HCT116 (cell line): ENCODE measurements at regions not wholly inside any gene's neighbourhood (a gene's known extent, or its start where the extent isn't known, plus 50 kb on each side); places are given as distances from the start of the nearest gene placed in this dataset.

Experiments
- ATAC-seq: fragments of 200-7000 bp; cut with Tn5 transposase; 2 replicates; pipeline ENCODE4 v1.9.1; 2020; ENCODE audit warnings: mild to moderate bottlenecking, moderate library complexity
- BruUV-seq: library from RNA; stranded (reverse); fragments of 400-500 nt; replicated peaks from 2 replicates; lab custom pipeline; 2021; lab: Mats Ljungman, UMichigan
- CTCF ChIA-PET: fragments of 300-600 bp; sonication (Branson Sonifier 250); formaldehyde crosslinking; loops from one replicate; lab custom pipeline; 2021; ENCODE audit warnings: antibody characterized with exemption; lab: Charles Lee
- POLR2A ChIA-PET: fragments of 300-600, 350-600 bp; sonication (Branson Sonifier 250); formaldehyde crosslinking; loops from one replicate; lab custom pipeline; 2021; ENCODE audit warnings: antibody characterized with exemption; lab: Charles Lee
- RAD21 ChIA-PET, 2 experiments: fragments of 300-600 bp; sonication (Branson Sonifier 250); formaldehyde crosslinking; loops; one replicate each; lab custom pipeline; 2023; ENCODE audit warnings: low total read pairs in 2 of 2; ENCODE audit not compliant: uncharacterized antibody in 2 of 2, unreplicated experiment in 2 of 2, low non-redundant PET in 1 of 2; lab: Charles Lee
- DNase-seq: peaks from one replicate; pipeline ENCODE4 v3.0.0-alpha.2; 2010; ENCODE audit warnings: low read depth, low spot score
- H2AFZ ChIP-seq: fragments of 200-600 bp; shearing (Covaris generic), sonication (generic); 2 replicates; pipeline ENCODE4 v1.6.1; 2017; ENCODE audit warnings: low read depth, mixed run types, mixed read lengths, antibody characterized with exemption, low read length; ENCODE audit not compliant: poor library complexity, severe bottlenecking
- H3K27ac ChIP-seq: 2 replicates; pipeline ENCODE4 v1.5.1; 2012; ENCODE audit warnings: low read depth, low read length
- H3K27me3 ChIP-seq: fragments of 200-600 bp; sonication (generic); 2 replicates; pipeline ENCODE4 v1.6.1; 2016; ENCODE audit warnings: mixed run types, low read length, mixed read lengths; ENCODE audit not compliant: insufficient read depth
- H3K36me3 ChIP-seq, 2 experiments: fragments of 200-500 bp in 1 of 2; fragments of 200-600 bp in 1 of 2; sonication (Bioruptor generic) in 1 of 2; sonication (generic) in 1 of 2; 2 replicates each; pipeline versions ENCODE4 v1.5.1 to v1.6.1; 2014 to 2016; ENCODE audit warnings: low read length in 2 of 2, inconsistent platforms in 1 of 2, mixed read lengths in 1 of 2, mixed run types in 1 of 2; ENCODE audit not compliant: insufficient read depth in 2 of 2, control insufficient read depth in 1 of 2
- H3K4me1 ChIP-seq, 2 experiments: fragments of 200-600 bp in 1 of 2; sonication (generic) in 1 of 2; 2 replicates each; pipeline versions ENCODE4 v1.5.1 to v1.6.1; 2012 to 2017; ENCODE audit warnings: low read length in 2 of 2, inconsistent platforms in 1 of 2, mild to moderate bottlenecking in 1 of 2, mixed read lengths in 1 of 2, mixed run types in 1 of 2, moderate library complexity in 1 of 2; ENCODE audit not compliant: insufficient read depth in 2 of 2, control insufficient read depth in 1 of 2
- H3K4me2 ChIP-seq: fragments of 200-600 bp; sonication (generic); 2 replicates; pipeline ENCODE4 v1.6.1; 2017; ENCODE audit warnings: mixed run types, low read length, mixed read lengths
- H3K4me3 ChIP-seq, 2 experiments: fragments of 200-600 bp in 1 of 2; sonication (generic) in 1 of 2; replicated peaks in 1 of 2; 2 replicates each; pipeline ENCODE4 v1.5.1; 2011 to 2016; ENCODE audit warnings: low read length in 2 of 2, control low read depth in 1 of 2, low read depth in 1 of 2, mild to moderate bottlenecking in 1 of 2, mixed read lengths in 1 of 2, mixed run types in 1 of 2
- H3K79me2 ChIP-seq: fragments of 200-600 bp; sonication (generic); 2 replicates; pipeline ENCODE4 v1.6.1; 2017; ENCODE audit warnings: mild to moderate bottlenecking, mixed run types, low read length, moderate library complexity, mixed read lengths; ENCODE audit not compliant: insufficient read depth
- H3K9ac ChIP-seq: fragments of 200-600 bp; sonication (generic); 2 replicates; pipeline ENCODE4 v1.6.1; 2016; ENCODE audit warnings: low read length, mixed read lengths
- H3K9me2 ChIP-seq: fragments of 200-600 bp; sonication (generic), shearing (Covaris generic); 2 replicates; pipeline ENCODE4 v1.6.1; 2017; ENCODE audit warnings: mixed run types, mild to moderate bottlenecking, moderate library complexity; ENCODE audit not compliant: insufficient read depth
- H3K9me3 ChIP-seq, 2 experiments: fragments of 200-500 bp in 1 of 2; fragments of 200-600 bp in 1 of 2; sonication (Bioruptor generic) in 1 of 2; sonication (generic) in 1 of 2; 2 replicates each; pipeline ENCODE4 v1.6.1; 2014 to 2017; ENCODE audit warnings: low read length in 2 of 2, mixed read lengths in 2 of 2, inconsistent platforms in 1 of 2, low read depth in 1 of 2, mild to moderate bottlenecking in 1 of 2, mixed run types in 1 of 2, moderate library complexity in 1 of 2; ENCODE audit not compliant: control insufficient read depth in 1 of 2, insufficient read depth in 1 of 2
- H4K20me1 ChIP-seq: fragments of 200-600 bp; sonication (generic), shearing (Covaris generic); 2 replicates; pipeline ENCODE4 v1.6.1; 2017; ENCODE audit warnings: mixed run types, mild to moderate bottlenecking, moderate library complexity; ENCODE audit not compliant: insufficient read depth
- ATF3 ChIP-seq: IDR thresholded peaks from 2 replicates; pipeline ENCODE4 v1.6.1; 2012
- EGR1 ChIP-seq: IDR thresholded peaks from 2 replicates; pipeline ENCODE4 v1.6.1; 2012; ENCODE audit warnings: low read depth
- ELF1 ChIP-seq: IDR thresholded peaks from 2 replicates; pipeline ENCODE4 v1.6.1; 2012; ENCODE audit warnings: low read depth, borderline replicate concordance
- EZH2 ChIP-seq: fragments of 200-600 bp; sonication (generic); IDR thresholded peaks from 2 replicates; pipeline ENCODE4 v1.6.1; 2017; ENCODE audit warnings: antibody characterized with exemption, mixed run types
- FOSL1 ChIP-seq: IDR thresholded peaks from 2 replicates; pipeline ENCODE4 v1.6.1; 2012; ENCODE audit warnings: low read depth
- JUND ChIP-seq: IDR thresholded peaks from 2 replicates; pipeline ENCODE4 v1.6.1; 2012
- MAX ChIP-seq: IDR thresholded peaks from 2 replicates; pipeline ENCODE4 v1.6.1; 2012
- RAD21 ChIP-seq: IDR thresholded peaks from 2 replicates; pipeline ENCODE4 v1.6.1; 2012; ENCODE audit warnings: low read depth, mild to moderate bottlenecking
- SIN3A ChIP-seq: IDR thresholded peaks from 2 replicates; pipeline ENCODE4 v1.6.1; 2012; ENCODE audit warnings: low read depth
- intact Hi-C: fragments of 100-400 bp; cut with micrococcal nuclease; formaldehyde crosslinking; loops from 2 replicates; pipeline ENCODE4 v1.10.0; 2022

GRCh38 chr12:25842254-25842653 is 116.2 kb upstream of the RASSF8 start:
- Histone ChIP-seq H3K4me3 (no peak overlapping the region), H3K36me3 (no peaks in the 10 kb centered on the region), H3K4me2 (no peak overlapping the region), H3K9me2 (no peaks in the 10 kb centered on the region), H3K9me3 (no peaks in the 10 kb centered on the region), H3K27ac (no peak overlapping the region), H2AFZ (no peak overlapping the region), H3K4me1 (no peaks in the 10 kb centered on the region), H3K79me2 (no peaks in the 10 kb centered on the region), H3K27me3 (no peaks in the 10 kb centered on the region), H3K9ac (no peak overlapping the region), H4K20me1 (no peaks in the 10 kb centered on the region)
- TF ChIP-seq RAD21 (no peak), ELF1 (no peak), EGR1 (no peak), JUND (no peak), SIN3A (no peak), EZH2 (no peak)
- ATAC-seq, result no peak
- intact Hi-C loops, result no loop called here
- CTCF ChIA-PET, result no interaction called here
- BruUV-seq, result no TSS peak
- POLR2A ChIA-PET, result no interaction called here
- DNase-seq, result no peak
- RAD21 ChIA-PET, result no interaction called here

GRCh38 chr12:25843976-25844375 is 114.5 kb upstream of the RASSF8 start:
- Histone ChIP-seq H2AFZ (no peak overlapping the region), H3K9me2 (no peaks in the 10 kb centered on the region), H3K36me3 (no peaks in the 10 kb centered on the region), H3K4me3 (no peak overlapping the region), H3K79me2 (no peaks in the 10 kb centered on the region), H3K27ac (no peak overlapping the region), H3K27me3 (no peaks in the 10 kb centered on the region), H3K4me1 (no peaks in the 10 kb centered on the region), H3K9ac (no peak overlapping the region), H3K9me3 (no peaks in the 10 kb centered on the region), H4K20me1 (no peaks in the 10 kb centered on the region), H3K4me2 (no peak overlapping the region)
- DNase-seq, result no peak
- no peak for ATAC-seq
- CTCF ChIA-PET, result no interaction called here
- intact Hi-C loops, result no loop called here
- POLR2A ChIA-PET, result no interaction called here
- TF ChIP-seq MAX (no peak), FOSL1 (no peak), ATF3 (no peak)
- no TSS peak for BruUV-seq
- RAD21 ChIA-PET, result no interaction called here
